Ovary (tissue), 3 donors: ENCODE measurements at regions not wholly inside any gene's neighbourhood (a gene's known extent, or its start where the extent isn't known, plus 50 kb on each side); places are given as distances from the start of the nearest gene placed in this dataset.

Experiments used
- CTCF ChIP-seq, 3 donors: fragments of 450-650 bp in 2 of 3; fragments of 200-600 bp in 1 of 3; IDR thresholded peaks; one replicate each; pipeline versions ENCODE4 v1.5.1 to v1.8.0; 2016 to 2022; ENCODE audit warnings: antibody characterized with exemption in 3 of 3, mild to moderate bottlenecking in 1 of 3
- EP300 ChIP-seq: sonication (generic); formaldehyde crosslinking; IDR thresholded peaks from one replicate; pipeline ENCODE4 v1.6.1; 2017; ENCODE audit warnings: antibody characterized with exemption
- donor health status: DM: no; HTN: no; CAD: no.

- TF ChIP-seq EP300 = no peak
- no peak for TF ChIP-seq CTCF (IDR thresholded peaks at IDR 0.05)
These were observed 100.1 kb upstream of the CLNK start for GRCh38 chr4:10784621-10785020.
